Transverse colon (tissue), 4 donors: ENCODE measurements at regions not wholly inside any gene's neighbourhood (a gene's known extent, or its start where the extent isn't known, plus 50 kb on each side); places are given as distances from the start of the nearest gene placed in this dataset.

Experiments
- DNase-seq: peaks from one replicate; pipeline ENCODE4 v3.0.0-alpha.2; 2019
- H3K27ac ChIP-seq, 4 donors: fragments of 200-600 bp; sonication (generic); 2 replicates each; pipeline ENCODE4 v1.5.1; 2016 to 2018; ENCODE audit warnings: inconsistent platforms in 4 of 4
- H3K27me3 ChIP-seq: fragments of 200-600 bp; sonication (generic); 2 replicates; pipeline ENCODE4 v1.5.1; 2017; ENCODE audit warnings: inconsistent platforms
- H3K36me3 ChIP-seq, 4 donors: fragments of 200-600 bp; sonication (generic); 2 replicates each; pipeline ENCODE4 v1.5.1; 2017 to 2019; ENCODE audit warnings: inconsistent platforms in 4 of 4
- H3K4me1 ChIP-seq, 4 donors: fragments of 200-600 bp; sonication (generic); 2 replicates each; pipeline ENCODE4 v1.5.1; 2017 to 2020; ENCODE audit warnings: inconsistent platforms in 4 of 4
- H3K4me3 ChIP-seq, 4 donors: fragments of 200-600 bp; sonication (generic); 1 replicate in 1 of 4; 2 replicates in 3 of 4; pipeline versions ENCODE4 v1.5.1 to v1.6.1; 2017 to 2019; ENCODE audit warnings: inconsistent platforms in 4 of 4
- H3K9me3 ChIP-seq, 2 donors: fragments of 200-600 bp; sonication (generic); 2 replicates each; pipeline ENCODE4 v1.5.1; 2017 to 2019; ENCODE audit warnings: inconsistent platforms in 2 of 2
- EP300 ChIP-seq: sonication (generic); formaldehyde crosslinking; IDR thresholded peaks from one replicate; pipeline ENCODE4 v1.6.1; 2017; ENCODE audit warnings: antibody characterized with exemption, low read depth
- POLR2A ChIP-seq: fragments of 450-650 bp; IDR thresholded peaks from one replicate; pipeline ENCODE4 v1.6.1; 2016; ENCODE audit warnings: antibody characterized with exemption, mild to moderate bottlenecking, moderate library complexity
- POLR2AphosphoS5 ChIP-seq, 3 donors: sonication (generic); formaldehyde crosslinking; IDR thresholded peaks; one replicate each; pipeline ENCODE4 v1.6.1; 2016; ENCODE audit warnings: antibody characterized with exemption in 3 of 3
- whole genome bisulfite sequencing, 2 donors: methylation state at CpG; one replicate each; pipeline ENCODE4 v1.1.5; 2018; ENCODE audit warnings: low coverage in 1 of 2; 5-methylcytosine and 5-hydroxymethylcytosine counted together
- in situ Hi-C, 4 donors: fragments of 200-750 bp; cut with MboI; loops; one replicate each; pipeline versions ENCODE4 v1.15.0 to v1.15.1; 2017; ENCODE audit warnings: low sequenced_read_pairs in 3 of 4, low pct_ligation_motif_present in 1 of 4, low pct_unique_long_range_greater_than_20kb in 1 of 4
- intact Hi-C: fragments of 100-400 bp; cut with DNase I; formaldehyde crosslinking; loops from one replicate; pipeline ENCODE4 v1.15.1; 2023; ENCODE audit warnings: low total_unique reads
- TF ChIP-seq, protein P1 (sequence below), 5 experiments: fragments of 200-600 bp in 3 of 5; fragments of 450-650 bp in 2 of 5; sonication (generic) in 3 of 5; IDR thresholded peaks; 1 replicate in 2 of 5; 2 replicates in 3 of 5; pipeline ENCODE4 v1.5.1; 2016 to 2017; ENCODE audit warnings: antibody characterized with exemption in 5 of 5, inconsistent platforms in 3 of 5, mild to moderate bottlenecking in 2 of 5, moderate library complexity in 1 of 5

DNA sequence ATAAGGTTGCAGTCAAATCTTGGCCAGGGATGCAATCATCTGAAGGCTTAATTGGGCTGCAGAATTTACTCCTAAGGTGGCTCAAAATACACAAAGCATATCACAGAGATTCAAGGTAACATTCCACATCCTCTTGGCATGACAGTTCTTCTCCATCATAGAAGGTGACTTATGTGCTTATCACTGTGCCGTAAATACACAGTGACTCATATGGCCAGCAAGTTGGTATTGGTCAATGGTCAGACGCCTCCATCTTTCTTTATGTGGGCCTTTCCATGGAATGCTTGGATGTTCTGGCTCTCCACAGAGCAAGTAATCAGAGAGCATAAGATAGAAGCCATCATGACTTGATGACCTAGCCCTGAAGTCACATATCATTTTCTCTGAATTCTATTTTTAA, 168.8 kb upstream of the ST8SIA2 start:
- WGBS, 2 donors, result 88% methylated on average over 2 of the region's 2 CpGs; no CpG with 5 or more reads in 1 of the 2 donors
- Histone ChIP-seq H3K36me3 (no peaks in the 10 kb centered on the region), H3K27me3 (no peaks in the 10 kb centered on the region), H3K27ac (no peak overlapping the region), H3K9me3 (no peaks in the 10 kb centered on the region), H3K4me1 (no peaks in the 10 kb centered on the region), H3K4me3 (no peak overlapping the region)
- in situ Hi-C loops, result loop anchor here in 2 of 4 donors (10.0 to 25.0 kb wide), 2 partner anchors 130 to 487 kb away; no protein-coding TSS in a partner anchor
- DNase-seq, result no peak
- intact Hi-C loops, result no loop called here
- no peak for TF ChIP-seq EP300
- TF ChIP-seq POLR2A, result no peak
- TF ChIP-seq POLR2AphosphoS5 (IDR thresholded peaks at IDR 0.05), result no peak
- TF ChIP-seq, protein P1, sequence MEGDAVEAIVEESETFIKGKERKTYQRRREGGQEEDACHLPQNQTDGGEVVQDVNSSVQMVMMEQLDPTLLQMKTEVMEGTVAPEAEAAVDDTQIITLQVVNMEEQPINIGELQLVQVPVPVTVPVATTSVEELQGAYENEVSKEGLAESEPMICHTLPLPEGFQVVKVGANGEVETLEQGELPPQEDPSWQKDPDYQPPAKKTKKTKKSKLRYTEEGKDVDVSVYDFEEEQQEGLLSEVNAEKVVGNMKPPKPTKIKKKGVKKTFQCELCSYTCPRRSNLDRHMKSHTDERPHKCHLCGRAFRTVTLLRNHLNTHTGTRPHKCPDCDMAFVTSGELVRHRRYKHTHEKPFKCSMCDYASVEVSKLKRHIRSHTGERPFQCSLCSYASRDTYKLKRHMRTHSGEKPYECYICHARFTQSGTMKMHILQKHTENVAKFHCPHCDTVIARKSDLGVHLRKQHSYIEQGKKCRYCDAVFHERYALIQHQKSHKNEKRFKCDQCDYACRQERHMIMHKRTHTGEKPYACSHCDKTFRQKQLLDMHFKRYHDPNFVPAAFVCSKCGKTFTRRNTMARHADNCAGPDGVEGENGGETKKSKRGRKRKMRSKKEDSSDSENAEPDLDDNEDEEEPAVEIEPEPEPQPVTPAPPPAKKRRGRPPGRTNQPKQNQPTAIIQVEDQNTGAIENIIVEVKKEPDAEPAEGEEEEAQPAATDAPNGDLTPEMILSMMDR (IDR thresholded peaks at IDR 0.05), result no peak

DNA sequence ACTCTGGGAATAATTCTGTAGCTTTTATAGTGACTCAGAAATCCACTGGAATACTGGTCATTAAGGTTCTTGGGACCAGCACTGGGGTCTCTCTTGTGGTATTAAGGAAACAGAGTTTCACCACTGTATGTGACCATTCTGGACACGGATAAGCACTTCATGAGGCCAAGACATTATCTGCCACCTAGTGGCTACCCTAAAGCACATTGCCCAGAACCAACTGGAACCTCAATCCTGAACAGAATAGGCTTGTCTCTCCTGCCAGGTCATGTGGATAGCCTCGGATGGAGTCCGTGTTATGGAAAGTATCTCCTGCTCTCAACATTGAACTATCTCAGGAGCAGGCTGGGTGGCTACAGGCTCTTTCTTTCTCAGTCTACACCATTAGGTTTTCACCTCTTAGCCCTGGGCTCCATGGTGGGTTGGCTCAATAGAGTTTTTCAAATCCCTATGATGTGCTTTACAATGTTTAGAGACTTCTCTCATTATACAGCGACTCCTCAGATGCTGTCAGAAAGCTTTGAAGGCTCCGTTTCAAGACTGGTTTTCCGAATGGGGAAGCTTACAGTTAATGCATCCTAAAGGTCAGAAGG, 167.6 kb upstream of the ST8SIA2 start:
- intact Hi-C loops (no loop called here), in situ Hi-C loops (loop anchor here in 2 of 4 donors (10.0 to 25.0 kb wide), 2 partner anchors 131 to 486 kb away; no protein-coding TSS in a partner anchor)
- DNase-seq, result no peak
- H3K27ac ChIP-seq, result no peak overlapping the region
- H3K4me1 ChIP-seq, result no peaks in the 10 kb centered on the region
- H3K9me3 ChIP-seq, result no peaks in the 10 kb centered on the region
- no peak for TF ChIP-seq POLR2A
- TF ChIP-seq, protein P1 (IDR thresholded peaks at IDR 0.05), result peak; percentile 16 to 46 (median 42)
- no peaks in the 10 kb centered on the region for H3K27me3 ChIP-seq
- H3K36me3 ChIP-seq, result no peaks in the 10 kb centered on the region
- H3K4me3 ChIP-seq, result no peak overlapping the region
- WGBS, 2 donors, result 0 to 46% methylated on average over 1 to 6 of the region's 6 CpGs

DNA sequence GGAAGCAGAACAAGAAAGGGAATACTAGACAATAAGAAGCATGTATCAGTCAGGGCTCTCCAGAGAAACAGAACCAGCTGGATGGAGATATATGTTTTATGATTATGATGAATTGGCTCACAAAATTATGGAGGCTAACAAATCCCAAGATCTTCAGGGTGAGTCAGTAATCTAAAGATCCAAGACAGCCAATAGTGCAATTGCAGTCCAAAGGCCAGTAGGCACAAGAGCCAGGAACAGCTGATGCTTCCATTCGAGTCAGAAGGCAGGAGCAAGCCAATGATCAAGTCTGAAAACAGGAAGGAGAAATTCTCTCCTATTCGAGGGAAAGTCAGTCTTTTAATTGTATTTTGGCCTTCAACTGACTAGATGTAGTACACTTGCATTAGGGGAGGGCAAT, 164.9 kb upstream of the ST8SIA2 start:
- in situ Hi-C loops, result loop anchor here in 2 of 4 donors (10.0 to 25.0 kb wide), 2 partner anchors 134 to 483 kb away; no protein-coding TSS in a partner anchor
- TF ChIP-seq POLR2A (no peak), POLR2AphosphoS5 (IDR thresholded peaks at IDR 0.05) (no peak), EP300 (no peak)
- TF ChIP-seq, protein P1 (IDR thresholded peaks at IDR 0.05), result no peak
- intact Hi-C loops, result no loop called here
- no peaks in the 10 kb centered on the region for H3K4me1 ChIP-seq
- no peak overlapping the region for H3K27ac ChIP-seq
- H3K27me3 ChIP-seq, result no peaks in the 10 kb centered on the region
- H3K9me3 ChIP-seq, result no peaks in the 10 kb centered on the region
- H3K4me3 ChIP-seq, result no peak overlapping the region
- WGBS, 2 donors, result 32 to 38% methylated on average over 2 of the region's 2 CpGs
- no peak for DNase-seq
- H3K36me3 ChIP-seq, result no peaks in the 10 kb centered on the region

DNA sequence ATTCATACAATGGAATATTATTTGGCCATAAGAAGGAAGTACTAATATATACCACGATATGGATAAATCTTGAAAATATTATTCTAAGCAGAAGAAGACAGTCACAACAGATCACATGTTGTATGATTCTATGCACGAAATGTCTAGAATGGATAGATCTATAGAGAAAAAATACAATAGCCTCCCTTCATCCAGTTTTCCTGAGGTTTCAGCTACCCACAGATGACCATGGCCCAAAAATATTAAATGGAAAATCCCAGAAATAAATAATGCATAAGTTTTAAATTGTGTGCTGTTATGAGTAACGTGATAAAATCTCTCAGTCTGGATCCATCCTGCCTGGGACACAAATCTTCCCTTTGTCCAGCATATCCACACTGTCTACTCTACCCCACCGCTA, 162.2 kb upstream of the ST8SIA2 start:
- TF ChIP-seq POLR2AphosphoS5 (IDR thresholded peaks at IDR 0.05), result no peak
- TF ChIP-seq, protein P1 (IDR thresholded peaks at IDR 0.05), result no peak
- TF ChIP-seq POLR2A, result no peak
- no peak for TF ChIP-seq EP300
- in situ Hi-C loops (loop anchor here in 1 of 4 donors (25.0 kb wide), 1 partner anchor 481 kb away; no protein-coding TSS in a partner anchor), intact Hi-C loops (no loop called here)
- no peaks in the 10 kb centered on the region for H3K4me1 ChIP-seq
- no peak overlapping the region for H3K4me3 ChIP-seq
- H3K27me3 ChIP-seq, result no peaks in the 10 kb centered on the region
- WGBS, 2 donors, result 57 to 75% methylated on average over 3 to 4 of the region's 4 CpGs
- DNase-seq, result no peak
- H3K9me3 ChIP-seq, result peaks cover 0 to 4% of the 10 kb centered on the region in 2 donors
- no peaks in the 10 kb centered on the region for H3K36me3 ChIP-seq
- H3K27ac ChIP-seq, result no peak overlapping the region
